ENCODE measurements at regions not wholly inside any gene's neighbourhood (a gene's known extent, or its start where the extent isn't known, plus 50 kb on each side); places are given as distances from the start of the nearest gene placed in this dataset.

GRCh38 chr7:91812388-91812787 is 68.1 kb downstream of the MTERF1 start:
- TF ChIP-seq YY1 (IDR thresholded peaks at IDR 0.05; ENCODE audit: insufficient read depth, insufficient read length), result no peak
- TF ChIP-seq ZNF274 (IDR thresholded peaks at IDR 0.05; ENCODE audit: low read depth, low read length), result no peak
